ENCODE measurements at regions not wholly inside any gene's neighbourhood (a gene's known extent, or its start where the extent isn't known, plus 50 kb on each side); places are given as distances from the start of the nearest gene placed in this dataset.

DNA sequence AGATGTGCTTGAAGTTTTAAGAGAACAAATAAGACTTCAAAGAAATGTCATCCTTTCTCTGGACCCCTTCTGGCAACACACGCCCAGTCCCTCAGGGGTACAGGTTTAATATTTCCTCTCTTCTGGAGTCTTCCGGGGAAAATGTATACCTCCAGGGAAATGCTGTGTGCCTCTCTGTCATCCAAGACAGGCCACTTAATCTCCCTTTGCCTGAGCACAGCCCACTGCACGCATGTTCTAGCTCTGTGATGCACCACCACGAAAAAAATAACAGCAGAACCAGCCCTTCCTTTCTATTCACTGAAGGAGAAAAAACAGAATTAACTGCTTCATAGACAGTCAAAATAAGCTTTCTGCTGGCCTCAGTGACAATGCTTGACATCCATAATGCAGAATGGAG, 140.1 kb downstream of the RBFOX3 start:
- Mint-ChIP-seq H3K4me3 (ENCODE audit: unreplicated experiment) (no peak overlapping the region), H3K9me3 (ENCODE audit: unreplicated experiment) (no peaks in the 10 kb centered on the region), H3K27ac (ENCODE audit: unreplicated experiment) (no peak overlapping the region), H3K4me1 (ENCODE audit: low read depth, unreplicated experiment) (peaks cover 17% of the 10 kb centered on the region), H3K36me3 (ENCODE audit: insufficient read depth, unreplicated experiment) (no peaks in the 10 kb centered on the region), H3K27me3 (ENCODE audit: insufficient read depth, unreplicated experiment) (peaks cover 2% of the 10 kb centered on the region)
- no peak overlapping the region for H3K4me3 ChIP-seq (ENCODE audit: low read depth, low read length)
- no TSS peak for BruUV-seq (replicated peaks)
- no peaks in the 10 kb centered on the region for H3K36me3 ChIP-seq (ENCODE audit: control insufficient read depth, insufficient read depth, low read length)
- H3K4me1 ChIP-seq = peaks cover 10% of the 10 kb centered on the region
- H3K9me3 ChIP-seq = no peaks in the 10 kb centered on the region
- POLR2A ChIA-PET = no interaction called here
- TF ChIP-seq, protein P1, sequence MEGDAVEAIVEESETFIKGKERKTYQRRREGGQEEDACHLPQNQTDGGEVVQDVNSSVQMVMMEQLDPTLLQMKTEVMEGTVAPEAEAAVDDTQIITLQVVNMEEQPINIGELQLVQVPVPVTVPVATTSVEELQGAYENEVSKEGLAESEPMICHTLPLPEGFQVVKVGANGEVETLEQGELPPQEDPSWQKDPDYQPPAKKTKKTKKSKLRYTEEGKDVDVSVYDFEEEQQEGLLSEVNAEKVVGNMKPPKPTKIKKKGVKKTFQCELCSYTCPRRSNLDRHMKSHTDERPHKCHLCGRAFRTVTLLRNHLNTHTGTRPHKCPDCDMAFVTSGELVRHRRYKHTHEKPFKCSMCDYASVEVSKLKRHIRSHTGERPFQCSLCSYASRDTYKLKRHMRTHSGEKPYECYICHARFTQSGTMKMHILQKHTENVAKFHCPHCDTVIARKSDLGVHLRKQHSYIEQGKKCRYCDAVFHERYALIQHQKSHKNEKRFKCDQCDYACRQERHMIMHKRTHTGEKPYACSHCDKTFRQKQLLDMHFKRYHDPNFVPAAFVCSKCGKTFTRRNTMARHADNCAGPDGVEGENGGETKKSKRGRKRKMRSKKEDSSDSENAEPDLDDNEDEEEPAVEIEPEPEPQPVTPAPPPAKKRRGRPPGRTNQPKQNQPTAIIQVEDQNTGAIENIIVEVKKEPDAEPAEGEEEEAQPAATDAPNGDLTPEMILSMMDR (IDR thresholded peaks at IDR 0.05; ENCODE audit: insufficient read depth in 1 of 2, low read depth in 1 of 2, low read length in 1 of 2, severe bottlenecking in 1 of 2, unreplicated experiment in 1 of 2) = no peak
- CTCF ChIA-PET = no interaction called here
- intact Hi-C loops (cut with micrococcal nuclease; ENCODE audit: unreplicated experiment) = no loop called here
- H3K27me3 ChIP-seq (replicated peaks; ENCODE audit: control insufficient read depth, insufficient read depth, low read length) = no peaks in the 10 kb centered on the region; the same call in 1 of the 2 replicates
- DNase-seq = no peak

DNA sequence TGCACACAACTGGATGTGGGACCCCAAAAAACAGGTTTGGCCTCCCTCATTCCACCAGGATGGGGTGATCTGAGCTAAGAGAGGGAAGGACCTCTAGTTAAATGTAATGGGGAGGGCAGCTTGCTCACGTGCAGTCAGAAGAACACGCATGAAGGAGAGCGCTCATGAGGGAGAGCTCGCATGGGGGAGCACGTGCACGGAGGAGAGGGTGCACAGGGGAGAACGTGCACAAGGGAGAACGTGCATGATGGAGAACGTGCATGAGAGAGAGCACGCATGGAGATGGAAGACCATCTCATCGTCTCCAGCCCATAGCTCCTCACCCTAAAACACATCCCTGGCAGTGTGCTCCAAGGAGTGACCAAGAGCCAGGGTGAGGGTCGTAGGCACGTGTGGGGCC, 141.2 kb downstream of the RBFOX3 start:
- peaks cover 2% of the 10 kb centered on the region for H3K27me3 Mint-ChIP-seq (ENCODE audit: insufficient read depth, unreplicated experiment)
- BruUV-seq (replicated peaks) = no TSS peak
- Histone ChIP-seq H3K27me3 (replicated peaks; ENCODE audit: control insufficient read depth, insufficient read depth, low read length) (no peaks in the 10 kb centered on the region; the same call in 1 of the 2 replicates), H3K4me1 (peaks cover 10% of the 10 kb centered on the region), H3K4me3 (ENCODE audit: low read depth, low read length) (no peak overlapping the region), H3K9me3 (no peaks in the 10 kb centered on the region), H3K36me3 (ENCODE audit: control insufficient read depth, insufficient read depth, low read length) (no peaks in the 10 kb centered on the region)
- H3K9me3 Mint-ChIP-seq (ENCODE audit: unreplicated experiment) = no peaks in the 10 kb centered on the region
- CTCF ChIA-PET = interaction anchor here (0.6 kb wide), 1 partner anchor 15 kb away, joined by 4 read pairs; no protein-coding TSS in a partner anchor
- POLR2A ChIA-PET = no interaction called here
- H3K4me3 Mint-ChIP-seq (ENCODE audit: unreplicated experiment) = no peak overlapping the region
- peaks cover 11% of the 10 kb centered on the region for H3K4me1 Mint-ChIP-seq (ENCODE audit: low read depth, unreplicated experiment)
- TF ChIP-seq, protein P1 (IDR thresholded peaks at IDR 0.05; ENCODE audit: insufficient read depth in 1 of 2, low read depth in 1 of 2, low read length in 1 of 2, severe bottlenecking in 1 of 2, unreplicated experiment in 1 of 2) = no peak
- no peak for DNase-seq
- H3K36me3 Mint-ChIP-seq (ENCODE audit: insufficient read depth, unreplicated experiment) = no peaks in the 10 kb centered on the region
- intact Hi-C loops (cut with micrococcal nuclease; ENCODE audit: unreplicated experiment) = no loop called here
- H3K27ac Mint-ChIP-seq (ENCODE audit: unreplicated experiment) = no peak overlapping the region

DNA sequence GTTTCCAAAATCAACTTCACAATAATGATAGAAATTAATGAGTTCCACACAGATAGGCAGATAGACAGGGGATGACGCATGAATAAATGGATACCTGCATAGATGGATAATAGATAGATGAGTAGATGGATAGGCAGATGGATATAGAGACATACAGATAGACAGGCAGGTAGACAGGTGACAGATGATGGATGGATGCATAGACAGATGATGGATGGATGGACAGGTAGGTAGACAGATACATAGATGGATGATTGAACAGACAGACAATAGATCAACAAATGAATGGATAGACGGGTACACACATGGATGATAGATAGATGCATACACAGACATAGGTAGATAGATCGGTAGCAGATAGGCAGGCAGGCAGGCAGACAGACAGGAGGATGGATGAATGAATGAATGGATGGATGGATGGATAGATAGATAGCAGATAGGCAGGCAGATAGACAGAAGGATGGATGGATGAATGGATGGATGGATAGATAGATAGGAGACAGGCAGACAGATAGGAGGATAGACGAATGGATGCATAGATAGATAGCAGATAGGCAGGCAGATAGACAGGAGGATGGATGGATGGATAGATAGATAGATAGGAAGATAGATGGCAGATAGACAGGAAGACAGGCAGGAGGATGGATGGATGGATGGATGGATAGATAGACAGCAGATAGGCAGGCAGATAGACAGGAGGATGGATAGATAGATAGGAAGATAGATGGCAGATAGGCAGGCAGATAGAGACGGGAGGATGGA, 142.5 kb downstream of the RBFOX3 start:
- no peak overlapping the region for H3K27ac Mint-ChIP-seq (ENCODE audit: unreplicated experiment)
- no peaks in the 10 kb centered on the region for H3K9me3 Mint-ChIP-seq (ENCODE audit: unreplicated experiment)
- H3K9me3 ChIP-seq = no peaks in the 10 kb centered on the region
- TF ChIP-seq, protein P1 (IDR thresholded peaks at IDR 0.05; ENCODE audit: insufficient read depth in 1 of 2, low read depth in 1 of 2, low read length in 1 of 2, severe bottlenecking in 1 of 2, unreplicated experiment in 1 of 2) = no peak
- H3K27me3 Mint-ChIP-seq (ENCODE audit: insufficient read depth, unreplicated experiment) = peaks cover 8% of the 10 kb centered on the region
- H3K27me3 ChIP-seq (replicated peaks; ENCODE audit: control insufficient read depth, insufficient read depth, low read length) = no peaks in the 10 kb centered on the region; the same call in 1 of the 2 replicates
- H3K36me3 ChIP-seq (ENCODE audit: control insufficient read depth, insufficient read depth, low read length) = no peaks in the 10 kb centered on the region
- no peak for DNase-seq
- H3K4me3 ChIP-seq (ENCODE audit: low read depth, low read length) = no peak overlapping the region
- ChIA-PET CTCF (no interaction called here), POLR2A (no interaction called here)
- no peaks in the 10 kb centered on the region for H3K36me3 Mint-ChIP-seq (ENCODE audit: insufficient read depth, unreplicated experiment)
- peaks cover 6% of the 10 kb centered on the region for H3K4me1 ChIP-seq
- H3K4me1 Mint-ChIP-seq (ENCODE audit: low read depth, unreplicated experiment) = peaks cover under 1% of the 10 kb centered on the region
- intact Hi-C loops (cut with micrococcal nuclease; ENCODE audit: unreplicated experiment) = no loop called here
- BruUV-seq (replicated peaks) = no TSS peak
- no peak overlapping the region for H3K4me3 Mint-ChIP-seq (ENCODE audit: unreplicated experiment)

Data from Caco-2 (cell line).